Effector memory CD8-positive, alpha-beta T cell (primary cell): ENCODE measurements at regions not wholly inside any gene's neighbourhood (a gene's known extent, or its start where the extent isn't known, plus 50 kb on each side); places are given as distances from the start of the nearest gene placed in this dataset.
"Not testable (repeated sequence)": the region's sequence is repeated elsewhere in the genome, so short reads cannot be mapped to it uniquely, and the experiment has no call there.

Experiments
- ATAC-seq: fragments of 150-1000 bp; cut with Tn5 transposase; replicated peaks from 2 replicates; pipeline ENCODE4 v1.10.0; 2021; ENCODE audit warnings: mild to moderate bottlenecking, moderate library complexity
- DNase-seq, 3 experiments: peaks; one replicate each; pipeline ENCODE4 v3.0.0; 2021
- H3K27ac Mint-ChIP-seq, 2 donors: one replicate each; pipeline ENCODE4 v1.8.0; 2022; ENCODE audit warnings: mild to moderate bottlenecking in 2 of 2, mixed read lengths in 2 of 2, moderate library complexity in 2 of 2
- H3K27me3 Mint-ChIP-seq, 2 donors: one replicate each; pipeline ENCODE4 v1.8.0; 2022; ENCODE audit warnings: mixed read lengths in 2 of 2
- H3K36me3 Mint-ChIP-seq: one replicate; pipeline ENCODE4 v1.8.0; 2022; ENCODE audit warnings: mild to moderate bottlenecking, moderate library complexity, mixed read lengths; ENCODE audit not compliant: insufficient read depth
- H3K4me1 Mint-ChIP-seq, 2 donors: one replicate each; pipeline ENCODE4 v1.8.0; 2022; ENCODE audit warnings: low read depth in 2 of 2, mixed read lengths in 2 of 2
- H3K4me3 Mint-ChIP-seq, 2 donors: one replicate each; pipeline ENCODE4 v1.8.0; 2022; ENCODE audit warnings: mild to moderate bottlenecking in 2 of 2, mixed read lengths in 2 of 2, moderate library complexity in 2 of 2
- H3K9me3 Mint-ChIP-seq, 2 donors: one replicate each; pipeline ENCODE4 v1.8.0; 2022; ENCODE audit warnings: mixed read lengths in 2 of 2

DNA sequence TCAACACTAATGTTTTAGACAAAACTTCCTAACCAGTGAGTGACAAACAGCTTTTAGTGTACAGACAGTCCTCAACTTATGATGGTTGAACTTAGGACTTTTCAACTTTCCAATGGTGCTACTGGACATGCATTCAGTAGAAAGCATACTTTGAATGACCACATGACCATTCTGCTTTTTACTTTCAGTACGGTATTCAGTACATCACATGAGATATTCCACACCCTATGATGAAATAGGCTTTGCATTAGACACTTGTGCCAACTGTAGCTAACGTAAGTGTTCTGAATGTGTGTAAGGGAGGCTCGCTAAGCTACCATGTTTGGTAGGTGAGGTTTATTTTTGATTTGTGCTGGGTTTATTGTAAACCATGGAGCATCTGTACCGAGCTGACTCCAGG, 113.7 kb downstream of the WNT7A start:
- H3K36me3 Mint-ChIP-seq: no peaks in the 10 kb centered on the region
- H3K27ac Mint-ChIP-seq: no peak overlapping the region
- H3K4me3 Mint-ChIP-seq: no peak overlapping the region
- no peak for DNase-seq
- ATAC-seq: no peak
- peaks cover 8 to 59% of the 10 kb centered on the region in 2 donors for H3K27me3 Mint-ChIP-seq
- no peaks in the 10 kb centered on the region for H3K9me3 Mint-ChIP-seq
- peaks cover 0 to 10% of the 10 kb centered on the region in 2 donors for H3K4me1 Mint-ChIP-seq

DNA sequence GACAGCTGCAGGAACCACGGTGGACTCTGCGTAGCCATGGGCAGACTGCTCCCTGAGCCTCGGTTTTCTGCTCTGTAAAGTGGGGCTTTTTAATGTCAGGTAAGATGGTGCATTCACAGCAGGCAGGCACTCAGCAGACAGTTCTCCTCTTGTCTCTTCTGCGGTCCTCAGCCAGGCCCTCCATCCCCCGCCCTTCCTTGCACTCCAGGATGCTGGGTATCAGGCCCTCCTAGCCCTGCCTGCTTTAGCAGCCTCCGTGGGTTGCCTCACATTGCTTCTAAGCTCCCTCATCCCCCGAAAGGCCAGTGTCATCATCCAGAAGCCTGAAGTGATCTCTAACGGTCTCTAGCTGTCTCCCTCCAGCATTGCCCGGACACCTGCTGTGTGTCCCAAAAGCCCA, 115.7 kb downstream of the WNT7A start:
- Mint-ChIP-seq H3K9me3 (no peaks in the 10 kb centered on the region), H3K27me3 (peaks cover 12 to 59% of the 10 kb centered on the region in 2 donors), H3K27ac (no peak overlapping the region), H3K4me1 (no peaks in the 10 kb centered on the region), H3K36me3 (no peaks in the 10 kb centered on the region), H3K4me3 (no peak overlapping the region)
- DNase-seq (no peak), ATAC-seq (no peak)

DNA sequence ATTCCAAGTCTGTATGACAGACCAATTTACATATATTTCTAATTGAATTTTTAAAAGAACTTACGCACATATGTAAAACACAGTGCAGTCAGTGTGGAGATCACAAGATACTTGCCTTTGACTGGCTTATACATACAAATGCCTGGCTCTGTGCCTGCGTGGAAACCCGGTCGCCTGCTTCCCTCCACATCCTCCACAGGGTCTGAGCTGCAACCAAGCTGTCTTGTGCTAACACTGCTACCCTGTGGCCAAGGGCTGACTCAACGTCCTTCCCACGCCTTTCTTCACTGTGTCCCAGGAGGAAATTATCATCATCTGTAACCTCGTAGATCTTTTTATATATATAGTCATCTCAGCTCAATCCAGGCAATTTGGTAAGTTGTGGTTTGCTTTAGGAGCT, 117.0 kb downstream of the WNT7A start:
- no peak overlapping the region for H3K4me3 Mint-ChIP-seq
- peaks cover 23 to 63% of the 10 kb centered on the region in 2 donors for H3K27me3 Mint-ChIP-seq
- no peaks in the 10 kb centered on the region for H3K9me3 Mint-ChIP-seq
- no peaks in the 10 kb centered on the region for H3K4me1 Mint-ChIP-seq
- H3K36me3 Mint-ChIP-seq: no peaks in the 10 kb centered on the region
- H3K27ac Mint-ChIP-seq: no peak overlapping the region
- DNase-seq: no peak
- ATAC-seq: no peak

DNA sequence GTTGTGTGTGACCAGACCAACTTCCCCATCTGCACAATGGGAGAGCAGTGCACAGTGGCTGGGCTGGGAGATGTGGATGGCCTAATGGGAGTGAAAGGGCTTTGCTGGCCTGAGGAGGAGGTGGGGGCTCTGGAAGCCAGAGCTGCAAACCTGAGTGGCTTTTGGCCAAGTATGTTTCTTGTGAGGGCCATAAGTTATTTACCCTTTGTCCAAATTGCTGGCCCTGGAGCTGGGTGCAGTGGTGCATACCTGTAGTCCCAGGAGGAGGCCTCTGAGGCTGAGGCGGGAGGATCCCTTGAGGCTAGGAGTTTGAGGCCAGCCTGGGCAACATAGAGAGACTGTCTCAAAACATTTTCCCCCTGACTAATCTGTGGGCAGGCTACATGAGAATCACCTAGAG, 129.1 kb downstream of the WNT7A start:
- Mint-ChIP-seq H3K36me3 (no peaks in the 10 kb centered on the region), H3K4me1 (no peaks in the 10 kb centered on the region), H3K9me3 (no peaks in the 10 kb centered on the region), H3K4me3 (no peak overlapping the region), H3K27ac (no peak overlapping the region), H3K27me3 (peaks cover 24 to 37% of the 10 kb centered on the region in 2 donors)
- DNase-seq: no peak
- no peak for ATAC-seq

DNA sequence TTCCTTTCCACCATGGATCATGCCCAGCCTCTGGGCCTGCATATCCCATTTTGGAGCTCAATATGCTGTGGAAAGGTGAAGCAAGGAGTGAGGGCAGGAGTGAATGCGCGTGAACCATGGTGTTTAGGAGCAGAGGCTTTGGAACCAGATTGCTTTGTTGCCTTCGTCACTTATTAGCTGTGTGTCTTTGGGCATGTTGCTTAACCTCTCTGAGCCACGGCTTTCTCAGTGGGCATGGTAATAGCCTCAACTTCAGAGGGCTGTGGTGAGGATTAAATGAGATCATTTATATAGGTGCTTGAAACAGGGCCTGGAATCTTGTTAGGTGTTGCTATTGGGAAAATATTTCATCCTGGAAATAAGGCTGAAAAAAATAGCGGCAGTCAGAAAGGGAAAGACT, 129.7 kb downstream of the WNT7A start:
- ATAC-seq (no peak), DNase-seq (no peak)
- H3K9me3 Mint-ChIP-seq: no peaks in the 10 kb centered on the region
- H3K27me3 Mint-ChIP-seq: peaks cover 24 to 39% of the 10 kb centered on the region in 2 donors
- H3K4me1 Mint-ChIP-seq: no peaks in the 10 kb centered on the region
- H3K36me3 Mint-ChIP-seq: no peaks in the 10 kb centered on the region
- H3K27ac Mint-ChIP-seq: no peak overlapping the region
- H3K4me3 Mint-ChIP-seq: no peak overlapping the region

DNA sequence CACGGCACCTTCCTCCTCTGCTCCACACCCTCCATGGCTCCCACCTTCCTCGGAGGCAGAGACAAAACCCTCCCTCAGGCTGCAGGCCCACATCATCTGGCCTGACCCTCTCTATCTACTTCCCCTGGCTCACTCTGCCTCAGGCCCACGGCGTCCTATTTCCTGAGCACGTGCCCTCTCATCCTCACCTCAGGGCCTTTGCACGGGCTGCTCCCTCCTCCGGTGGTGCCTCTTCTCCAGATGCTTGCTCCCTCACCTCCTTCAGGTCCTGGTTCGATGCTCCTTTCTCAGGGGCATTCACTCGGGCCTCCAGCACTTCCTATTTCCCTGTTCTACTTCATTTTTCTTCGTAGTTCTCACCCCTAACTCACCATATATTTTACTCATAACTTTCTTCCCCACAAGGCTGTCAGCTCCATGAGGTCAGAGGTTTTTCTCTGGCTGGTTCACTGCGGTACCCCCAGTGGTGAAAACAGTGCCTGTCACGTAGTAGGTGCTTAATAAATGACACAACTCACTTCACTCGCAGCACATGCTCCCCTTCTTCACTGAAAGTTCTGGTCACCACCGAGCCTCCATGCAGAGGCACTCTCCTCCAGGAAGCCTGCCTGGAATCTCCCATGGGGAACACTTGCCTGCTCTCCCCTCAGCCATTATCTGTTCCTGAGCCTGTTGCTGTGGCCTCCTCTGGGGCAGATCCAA, 130.7 kb downstream of the WNT7A start:
- ATAC-seq: no peak
- H3K9me3 Mint-ChIP-seq: no peaks in the 10 kb centered on the region
- H3K27ac Mint-ChIP-seq: no peak overlapping the region
- no peaks in the 10 kb centered on the region for H3K4me1 Mint-ChIP-seq
- H3K27me3 Mint-ChIP-seq: peaks cover 27 to 45% of the 10 kb centered on the region in 2 donors
- H3K4me3 Mint-ChIP-seq: no peak overlapping the region
- no peaks in the 10 kb centered on the region for H3K36me3 Mint-ChIP-seq
- DNase-seq: no peak

DNA sequence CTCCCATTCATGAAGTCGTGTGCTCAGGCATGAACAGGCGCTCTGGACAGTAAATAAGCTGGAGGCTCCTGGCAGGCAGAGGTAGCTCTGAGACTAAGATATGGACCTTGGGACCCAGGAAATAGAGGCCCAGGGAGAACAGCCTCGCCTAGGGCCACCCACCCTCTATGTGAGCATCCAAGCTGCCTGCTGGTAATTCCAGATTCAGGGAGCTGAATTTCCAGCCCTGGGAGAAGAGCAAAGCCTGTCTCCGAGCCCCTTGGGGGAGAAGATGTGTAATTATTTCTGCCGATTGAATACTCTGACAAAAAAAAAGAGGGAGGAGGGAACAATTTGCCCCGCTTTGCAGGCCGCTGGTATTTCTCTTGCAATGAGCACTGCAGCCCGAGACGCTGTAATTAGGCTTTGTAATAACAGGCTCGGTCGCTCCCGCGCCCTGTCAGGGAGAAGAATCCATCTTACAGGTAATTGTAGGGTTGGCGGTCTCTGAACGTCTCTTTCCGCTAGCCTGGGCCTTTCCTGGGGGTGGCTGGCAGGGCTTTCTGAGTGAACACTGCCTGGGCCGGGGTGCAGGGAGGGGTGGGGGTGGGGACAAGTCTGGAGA, 131.5 kb downstream of the WNT7A start:
- ATAC-seq (no peak), DNase-seq (no peak)
- Mint-ChIP-seq H3K4me3 (no peak overlapping the region), H3K27ac (no peak overlapping the region), H3K9me3 (no peaks in the 10 kb centered on the region), H3K36me3 (no peaks in the 10 kb centered on the region), H3K4me1 (no peaks in the 10 kb centered on the region), H3K27me3 (peaks cover 33 to 53% of the 10 kb centered on the region in 2 donors)

DNA sequence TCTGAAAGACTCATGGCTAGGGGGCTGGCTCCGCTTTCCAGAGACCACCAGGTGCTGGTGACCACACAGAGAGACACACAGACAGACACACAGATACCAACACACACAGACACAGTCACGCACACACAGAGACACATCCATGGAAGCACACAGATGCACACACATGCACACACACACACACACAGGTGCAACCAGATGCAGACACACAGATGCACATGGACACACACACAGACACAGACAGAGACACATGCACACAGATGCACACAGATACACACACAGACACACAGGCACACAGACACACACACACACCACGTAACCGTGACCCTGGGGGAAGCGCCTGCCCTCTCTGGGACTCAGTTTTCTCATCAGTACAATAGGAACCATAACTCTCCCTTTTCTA, 132.2 kb downstream of the WNT7A start:
- no peak overlapping the region for H3K4me3 Mint-ChIP-seq
- H3K4me1 Mint-ChIP-seq: no peaks in the 10 kb centered on the region
- no peak for ATAC-seq
- peaks cover 0 to under 1% of the 10 kb centered on the region in 2 donors for H3K9me3 Mint-ChIP-seq
- peaks cover 36 to 61% of the 10 kb centered on the region in 2 donors for H3K27me3 Mint-ChIP-seq
- DNase-seq: no peak
- no peak overlapping the region for H3K27ac Mint-ChIP-seq
- no peaks in the 10 kb centered on the region for H3K36me3 Mint-ChIP-seq

DNA sequence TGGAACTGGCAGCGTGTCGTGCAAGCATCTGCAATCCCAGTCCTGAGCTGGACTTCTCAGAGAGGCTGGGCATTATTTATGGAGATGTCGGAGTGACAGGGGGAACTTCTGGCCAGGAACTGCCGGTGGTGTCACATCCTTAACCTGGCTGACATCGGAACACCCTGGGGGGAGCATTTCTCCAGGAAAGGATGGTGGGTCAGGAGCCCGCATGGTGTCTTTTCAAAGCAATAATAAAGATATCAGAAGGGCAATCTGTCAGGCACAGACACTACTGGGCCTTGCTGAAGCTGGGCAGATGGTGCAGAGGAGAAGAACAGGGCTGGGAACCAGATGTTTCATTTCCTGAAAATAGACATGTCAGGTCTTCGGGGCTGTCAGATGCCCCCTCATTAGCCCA, 133.5 kb downstream of the WNT7A start:
- Mint-ChIP-seq H3K9me3 (peaks cover 0 to 6% of the 10 kb centered on the region in 2 donors), H3K4me1 (no peaks in the 10 kb centered on the region), H3K36me3 (no peaks in the 10 kb centered on the region), H3K4me3 (no peak overlapping the region), H3K27me3 (peaks cover 48 to 73% of the 10 kb centered on the region in 2 donors), H3K27ac (no peak overlapping the region)
- ATAC-seq (no peak), DNase-seq (no peak)

DNA sequence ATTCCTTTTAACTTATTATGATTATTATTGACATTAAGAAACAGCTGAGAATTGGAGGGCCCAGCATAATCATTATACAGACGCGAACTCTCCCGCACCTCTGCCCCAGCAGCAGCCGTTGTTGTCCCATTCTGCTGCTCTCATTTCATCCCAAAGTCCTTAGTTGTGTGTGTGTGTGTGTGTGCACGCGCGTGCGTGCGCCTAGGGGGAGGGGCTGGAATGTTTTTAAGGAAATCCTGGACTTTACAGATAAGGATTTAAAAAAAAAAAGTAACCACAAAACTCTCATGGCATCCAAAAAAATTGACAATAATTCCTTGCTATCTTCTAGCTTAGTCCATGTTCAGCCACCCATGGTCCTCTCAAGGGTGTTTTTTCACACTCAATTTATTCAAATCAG, 134.2 kb downstream of the WNT7A start:
- H3K9me3 Mint-ChIP-seq: peaks cover 0 to 6% of the 10 kb centered on the region in 2 donors
- H3K4me3 Mint-ChIP-seq: no peak overlapping the region
- peaks cover 55 to 81% of the 10 kb centered on the region in 2 donors for H3K27me3 Mint-ChIP-seq
- H3K36me3 Mint-ChIP-seq: no peaks in the 10 kb centered on the region
- ATAC-seq (no peak), DNase-seq (no peak)
- no peaks in the 10 kb centered on the region for H3K4me1 Mint-ChIP-seq
- no peak overlapping the region for H3K27ac Mint-ChIP-seq

DNA sequence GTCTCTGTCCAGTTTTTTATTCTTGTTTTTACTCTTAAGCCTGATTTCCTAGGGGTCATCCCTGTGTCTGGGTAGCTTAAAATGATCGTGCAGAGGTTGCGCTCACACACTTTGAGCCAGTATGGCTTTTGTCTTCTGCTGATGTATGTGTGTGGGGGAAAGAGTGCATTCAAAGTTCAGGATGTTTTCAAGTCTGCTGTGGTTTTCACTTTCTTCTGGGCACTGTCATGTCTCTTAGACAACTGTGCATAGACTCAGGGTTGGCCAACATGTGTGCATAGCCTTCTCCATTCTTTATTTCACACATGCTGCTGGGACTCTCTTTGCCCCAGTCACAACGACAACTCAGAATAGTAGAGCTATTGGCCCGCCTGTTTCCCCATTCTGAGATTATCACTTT, 139.1 kb downstream of the WNT7A start:
- peaks cover 45 to 62% of the 10 kb centered on the region in 2 donors for H3K27me3 Mint-ChIP-seq
- ATAC-seq: no peak
- peaks cover 0 to 6% of the 10 kb centered on the region in 2 donors for H3K9me3 Mint-ChIP-seq
- H3K4me1 Mint-ChIP-seq: no peaks in the 10 kb centered on the region
- DNase-seq: no peak
- no peak overlapping the region for H3K4me3 Mint-ChIP-seq
- no peaks in the 10 kb centered on the region for H3K36me3 Mint-ChIP-seq
- no peak overlapping the region for H3K27ac Mint-ChIP-seq

DNA sequence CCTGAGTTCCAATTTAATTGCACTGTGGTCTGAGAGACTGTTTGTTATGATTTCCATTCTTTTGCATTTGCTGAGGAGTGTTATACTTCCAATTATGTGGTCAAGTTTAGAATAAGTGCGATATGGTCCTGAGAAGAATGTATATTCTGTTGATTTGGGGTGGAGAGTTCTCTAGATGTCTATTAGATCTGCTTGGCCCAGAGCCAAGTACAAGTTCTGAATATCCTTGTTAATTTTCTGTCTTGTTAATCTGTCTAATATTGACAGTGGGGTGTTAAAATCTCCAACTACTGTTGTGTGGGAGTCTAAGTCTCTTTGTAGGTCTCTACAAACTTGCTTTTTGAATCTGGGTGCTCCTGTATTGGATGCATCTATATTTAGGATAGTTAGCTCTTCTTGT, 146.1 kb downstream of the WNT7A start:
- DNase-seq, H3K4me3 Mint-ChIP-seq, H3K4me1 Mint-ChIP-seq, ATAC-seq, H3K36me3 Mint-ChIP-seq, H3K27ac Mint-ChIP-seq, H3K9me3 Mint-ChIP-seq: not testable (repeated sequence)
- H3K27me3 Mint-ChIP-seq: peaks cover 72 to 87% of the 10 kb centered on the region in 2 donors

DNA sequence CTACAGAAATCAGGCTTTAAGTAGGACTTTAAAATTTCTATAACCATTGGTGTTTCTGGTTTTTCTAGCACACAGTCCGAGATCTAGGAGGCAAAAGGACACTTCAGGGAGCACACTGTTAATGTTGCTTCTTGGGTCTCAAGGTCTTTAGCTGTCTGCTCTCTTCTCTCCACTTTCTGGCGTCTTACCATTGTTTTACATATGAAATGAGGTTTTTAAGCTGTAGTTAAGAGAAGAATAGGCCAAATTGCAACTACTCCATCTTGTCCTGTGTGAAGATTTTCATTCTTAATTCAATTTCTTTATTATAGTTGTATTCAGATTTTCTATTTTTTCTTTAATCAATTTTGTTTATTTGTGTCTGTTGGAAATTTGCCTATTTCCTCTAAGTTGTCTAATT, 151.4 kb downstream of the WNT7A start:
- no peak for DNase-seq
- no peaks in the 10 kb centered on the region for H3K4me1 Mint-ChIP-seq
- H3K27ac Mint-ChIP-seq: no peak overlapping the region
- no peak for ATAC-seq
- peaks cover 0 to 1% of the 10 kb centered on the region in 2 donors for H3K9me3 Mint-ChIP-seq
- H3K36me3 Mint-ChIP-seq: no peaks in the 10 kb centered on the region
- H3K4me3 Mint-ChIP-seq: no peak overlapping the region
- peaks cover 45 to 64% of the 10 kb centered on the region in 2 donors for H3K27me3 Mint-ChIP-seq

DNA sequence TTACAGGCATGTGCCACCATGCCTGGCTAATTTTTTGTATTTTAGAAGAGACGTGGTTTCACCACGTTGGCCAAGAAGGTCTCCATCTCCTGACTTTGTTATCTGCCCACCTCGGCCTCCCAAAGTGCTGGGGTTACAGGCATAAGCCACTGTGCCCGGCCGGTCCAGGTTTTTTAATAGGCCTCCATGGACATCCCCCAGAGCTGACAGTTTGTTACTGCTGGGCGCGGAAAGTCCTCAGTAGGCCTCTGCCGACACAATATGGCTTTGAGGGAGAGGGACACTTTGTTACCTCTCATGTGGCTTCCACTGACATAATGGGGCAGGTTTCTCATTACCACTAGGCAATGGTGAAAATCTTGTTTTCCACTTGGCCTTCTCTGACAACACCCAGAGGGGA, 152.0 kb downstream of the WNT7A start:
- Mint-ChIP-seq H3K9me3 (peaks cover 0 to 5% of the 10 kb centered on the region in 2 donors), H3K4me3 (no peak overlapping the region), H3K36me3 (no peaks in the 10 kb centered on the region), H3K4me1 (no peaks in the 10 kb centered on the region), H3K27ac (no peak overlapping the region), H3K27me3 (peaks cover 39 to 59% of the 10 kb centered on the region in 2 donors)
- DNase-seq: no peak
- ATAC-seq: no peak
